ENCODE measurements at regions not wholly inside any gene's neighbourhood (a gene's known extent, or its start where the extent isn't known, plus 50 kb on each side); places are given as distances from the start of the nearest gene placed in this dataset.
"Not testable (repeated sequence)": the region's sequence is repeated elsewhere in the genome, so short reads cannot be mapped to it uniquely, and the experiment has no call there.

- not testable (repeated sequence) for DNase-seq (ENCODE audit: low read depth in 4 of 4, low spot score in 2 of 4)
Observed at GRCh38 chr5:34261020-34261419, 218.0 kb upstream of the C1QTNF3 start.

- not testable (repeated sequence) for DNase-seq (ENCODE audit: low read depth in 4 of 4, low spot score in 2 of 4)
Observed at GRCh38 chr5:34266151-34266550, 223.1 kb upstream of the C1QTNF3 start.

GRCh38 chr5:34296759-34297158 lies 253.7 kb upstream of the C1QTNF3 start:
- not testable (repeated sequence) for DNase-seq (ENCODE audit: low read depth in 4 of 4, low spot score in 2 of 4)

GRCh38 chr5:34329201-34329600 lies 286.2 kb upstream of the C1QTNF3 start:
- not testable (repeated sequence) for DNase-seq (ENCODE audit: low read depth in 4 of 4, low spot score in 2 of 4)

- not testable (repeated sequence) for DNase-seq (ENCODE audit: low read depth in 4 of 4, low spot score in 2 of 4)
Observed at GRCh38 chr5:34329611-34330108, 286.6 kb upstream of the C1QTNF3 start.

GRCh38 chr5:34331928-34332454 lies 289.0 kb upstream of the C1QTNF3 start:
- DNase-seq (ENCODE audit: low read depth in 4 of 4, low spot score in 2 of 4) = not testable (repeated sequence)

- not testable (repeated sequence) for DNase-seq (ENCODE audit: low read depth in 4 of 4, low spot score in 2 of 4)
Observed at GRCh38 chr5:34339408-34340001, 296.5 kb upstream of the C1QTNF3 start.

- DNase-seq (ENCODE audit: low read depth in 4 of 4, low spot score in 2 of 4) = not testable (repeated sequence)
Observed at GRCh38 chr5:34354440-34354839, 301.7 kb upstream of the RAI14 start.

- not testable (repeated sequence) for DNase-seq (ENCODE audit: low read depth in 4 of 4, low spot score in 2 of 4)
Observed at GRCh38 chr5:34371417-34371816, 284.7 kb upstream of the RAI14 start.

GRCh38 chr5:34371817-34372216 lies 284.3 kb upstream of the RAI14 start:
- DNase-seq (ENCODE audit: low read depth in 4 of 4, low spot score in 2 of 4) = not testable (repeated sequence)

- DNase-seq (ENCODE audit: low read depth in 4 of 4, low spot score in 2 of 4) = not testable (repeated sequence)
Observed at GRCh38 chr5:34372739-34373138, 283.4 kb upstream of the RAI14 start.

- DNase-seq (ENCODE audit: low read depth in 4 of 4, low spot score in 2 of 4) = not testable (repeated sequence)
Observed at GRCh38 chr5:34377651-34378050, 278.5 kb upstream of the RAI14 start.

- DNase-seq (ENCODE audit: low read depth in 4 of 4, low spot score in 2 of 4) = not testable (repeated sequence)
Observed at GRCh38 chr5:34378498-34378897, 277.6 kb upstream of the RAI14 start.

GRCh38 chr5:34388754-34389153 lies 267.4 kb upstream of the RAI14 start:
- DNase-seq (ENCODE audit: low read depth in 4 of 4, low spot score in 2 of 4) = not testable (repeated sequence)

GRCh38 chr5:34409373-34409772 lies 246.8 kb upstream of the RAI14 start:
- no peak for DNase-seq (ENCODE audit: low read depth in 4 of 4, low spot score in 2 of 4)

- DNase-seq (ENCODE audit: low read depth in 4 of 4, low spot score in 2 of 4) = no peak
Observed at GRCh38 chr5:34410411-34411139, 245.6 kb upstream of the RAI14 start.

- DNase-seq (ENCODE audit: low read depth in 4 of 4, low spot score in 2 of 4) = no peak
Observed at GRCh38 chr5:34411470-34412346, 244.4 kb upstream of the RAI14 start.

- DNase-seq (ENCODE audit: low read depth in 4 of 4, low spot score in 2 of 4) = no peak
Observed at GRCh38 chr5:34412736-34413135, 243.4 kb upstream of the RAI14 start.

- no peak for DNase-seq (ENCODE audit: low read depth in 4 of 4, low spot score in 2 of 4)
Observed at GRCh38 chr5:34415559-34416198, 240.4 kb upstream of the RAI14 start.

- DNase-seq (ENCODE audit: low read depth in 4 of 4, low spot score in 2 of 4) = no peak
Observed at GRCh38 chr5:34416501-34417008, 239.6 kb upstream of the RAI14 start.

All from left renal cortex interstitium (tissue), 4 donors.